Kidney (tissue), 13 donors: ENCODE measurements at regions not wholly inside any gene's neighbourhood (a gene's known extent, or its start where the extent isn't known, plus 50 kb on each side); places are given as distances from the start of the nearest gene placed in this dataset.

Experiments
- DNase-seq, 5 donors: peaks; one replicate each; pipeline ENCODE4 v3.0.0-alpha.2; 2013 to 2020
- FAIRE-seq: peaks from 2 replicates; lab custom pipeline; 2012; peaks lifted over from hg19 to GRCh38; lab: Jason Lieb, UNC
- H3K27ac ChIP-seq, 2 donors: one replicate each; pipeline ENCODE4 v1.7.0; 2013; ENCODE audit warnings: low read depth in 2 of 2, low read length in 2 of 2, inconsistent platforms in 1 of 2
- H3K27me3 ChIP-seq: one replicate; pipeline ENCODE4 v1.7.1; 2013; ENCODE audit warnings: low read length, inconsistent platforms; ENCODE audit not compliant: control insufficient read depth, insufficient read depth
- H3K36me3 ChIP-seq, 3 donors: one replicate each; pipeline versions ENCODE4 v1.7.0 to v1.7.1; 2013; ENCODE audit warnings: low read length in 3 of 3, control low read depth in 1 of 3, inconsistent platforms in 1 of 3; ENCODE audit not compliant: insufficient read depth in 3 of 3, control insufficient read depth in 2 of 3
- H3K4me1 ChIP-seq, 3 donors: one replicate each; pipeline versions ENCODE4 v1.7.0 to v1.7.1; 2013; ENCODE audit warnings: low read length in 3 of 3, inconsistent platforms in 1 of 3, low read depth in 1 of 3; ENCODE audit not compliant: control insufficient read depth in 2 of 3, insufficient read depth in 2 of 3
- H3K4me3 ChIP-seq, 3 donors: one replicate each; pipeline versions ENCODE4 v1.7.0 to v1.8.1; 2013; ENCODE audit warnings: low read length in 3 of 3, control low read depth in 1 of 3, inconsistent platforms in 1 of 3
- H3K9ac ChIP-seq, 3 donors: one replicate each; pipeline versions ENCODE4 v1.7.0 to v1.7.1; 2013; ENCODE audit warnings: low read length in 3 of 3, control low read depth in 1 of 3, inconsistent platforms in 1 of 3
- H3K9me3 ChIP-seq, 3 donors: one replicate each; pipeline versions ENCODE4 v1.7.0 to v1.7.1; 2013; ENCODE audit warnings: low read length in 3 of 3, control low read depth in 1 of 3, inconsistent platforms in 1 of 3; ENCODE audit not compliant: control insufficient read depth in 2 of 3, insufficient read depth in 1 of 3
- CTCF ChIP-seq: IDR thresholded peaks from 3 replicates; pipeline ENCODE4 v1.5.1; 2012; ENCODE audit warnings: mild to moderate bottlenecking, moderate library complexity, borderline replicate concordance; ENCODE audit not compliant: insufficient read depth; ENCODE audit errors: extremely low read depth
- intact Hi-C: fragments of 100-400 bp; cut with DNase I; formaldehyde crosslinking; loops from one replicate; pipeline ENCODE4 v1.11.1; 2022
- donor health status: control.
- donor health status: control.
- donor health status: control.
- donor health status: control.
- donor health status: control.
- donor health status: DM: yes; HTN: yes; CAD: no.
- donor health status: Normal renal cell carcinoma (clear cell type).

DNA sequence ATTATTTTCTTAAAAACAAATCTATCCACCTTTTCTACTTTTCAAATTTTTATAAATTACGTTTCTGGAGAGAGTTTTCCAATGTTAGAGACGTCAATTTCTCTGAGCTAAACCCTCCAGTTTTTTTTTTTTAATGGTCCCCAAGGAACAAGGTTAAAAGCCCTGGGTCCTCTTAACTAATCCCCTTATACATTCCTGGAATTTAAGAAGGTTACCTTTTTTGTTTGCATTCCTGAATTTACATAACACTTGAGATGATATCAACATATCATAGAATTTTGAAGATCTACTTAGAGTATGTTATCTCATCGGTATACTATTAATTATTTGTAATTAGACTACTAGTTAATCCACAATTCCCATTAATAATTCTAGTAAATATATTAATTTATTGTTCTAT, 662.2 kb upstream of the LRFN5 start:
- H3K36me3 ChIP-seq = no peaks in the 10 kb centered on the region
- H3K27ac ChIP-seq = no peak overlapping the region
- no peak for TF ChIP-seq CTCF
- H3K4me1 ChIP-seq = no peaks in the 10 kb centered on the region
- no peak for FAIRE-seq
- no peak overlapping the region for H3K4me3 ChIP-seq
- H3K27me3 ChIP-seq = no peaks in the 10 kb centered on the region
- no peak overlapping the region for H3K9ac ChIP-seq
- intact Hi-C loops = no loop called here
- no peaks in the 10 kb centered on the region for H3K9me3 ChIP-seq
- no peak for DNase-seq

GRCh38 chr14:40936861-40937260, 669.8 kb upstream of the LRFN5 start:
- Histone ChIP-seq H3K4me3 (no peak overlapping the region), H3K36me3 (no peaks in the 10 kb centered on the region), H3K27me3 (no peaks in the 10 kb centered on the region), H3K27ac (no peak overlapping the region), H3K9me3 (no peaks in the 10 kb centered on the region), H3K4me1 (no peaks in the 10 kb centered on the region), H3K9ac (no peak overlapping the region)
- FAIRE-seq (no peak), DNase-seq (no peak)
- intact Hi-C loops = no loop called here
- no peak for TF ChIP-seq CTCF

DNA sequence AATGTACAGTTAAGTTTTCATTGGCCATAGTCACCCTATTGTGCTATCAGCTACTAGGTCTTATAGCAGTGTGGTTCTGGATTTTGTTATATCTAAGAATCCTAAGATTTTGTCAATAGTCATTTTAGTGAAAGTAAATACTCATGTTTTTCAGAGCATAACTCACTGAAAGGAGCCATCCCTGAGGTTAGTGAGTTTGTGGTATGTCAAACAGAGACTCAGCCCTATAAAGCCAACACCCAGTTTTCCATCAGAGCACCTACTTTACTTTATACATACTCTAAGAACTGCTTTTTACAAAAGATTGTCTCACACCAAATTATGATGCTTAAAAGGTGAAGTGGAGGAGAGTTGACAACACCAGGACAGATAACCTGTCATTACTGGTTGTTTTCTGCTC, 686.3 kb upstream of the LRFN5 start:
- H3K4me1 ChIP-seq = no peaks in the 10 kb centered on the region
- no peak overlapping the region for H3K27ac ChIP-seq
- H3K4me3 ChIP-seq = no peak overlapping the region
- no peak overlapping the region for H3K9ac ChIP-seq
- DNase-seq (no peak), FAIRE-seq (no peak)
- H3K27me3 ChIP-seq = no peaks in the 10 kb centered on the region
- H3K9me3 ChIP-seq = no peaks in the 10 kb centered on the region
- H3K36me3 ChIP-seq = no peaks in the 10 kb centered on the region
- TF ChIP-seq CTCF = no peak
- intact Hi-C loops = no loop called here

DNA sequence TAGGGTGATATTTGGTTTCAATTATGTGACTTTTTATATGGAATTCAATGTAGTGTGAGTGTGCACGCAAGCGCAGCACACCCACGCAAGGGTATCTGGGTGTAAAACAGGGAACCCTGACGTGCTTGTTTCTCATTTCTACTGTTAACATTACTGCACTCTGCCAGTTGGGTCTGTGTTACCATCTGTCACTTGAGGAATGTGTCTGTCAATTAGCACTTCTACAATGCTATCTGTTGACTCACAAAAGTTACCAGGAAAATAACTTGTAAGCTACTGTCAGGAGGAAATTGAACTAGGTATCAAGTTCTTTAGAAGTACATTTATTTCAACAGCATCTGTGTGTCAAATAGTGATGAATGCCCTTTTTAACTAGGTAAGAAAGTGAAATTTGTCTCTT, 695.5 kb upstream of the LRFN5 start:
- no peak overlapping the region for H3K27ac ChIP-seq
- H3K27me3 ChIP-seq = no peaks in the 10 kb centered on the region
- H3K4me3 ChIP-seq = no peak overlapping the region
- DNase-seq (peak in 1 of 5 donors; percentile 3), FAIRE-seq (no peak)
- H3K9ac ChIP-seq = no peak overlapping the region
- H3K9me3 ChIP-seq = no peaks in the 10 kb centered on the region
- no peak for TF ChIP-seq CTCF
- H3K36me3 ChIP-seq = no peaks in the 10 kb centered on the region
- intact Hi-C loops = no loop called here
- H3K4me1 ChIP-seq = no peaks in the 10 kb centered on the region
